HEK293T (cell line): ENCODE measurements at regions not wholly inside any gene's neighbourhood (a gene's known extent, or its start where the extent isn't known, plus 50 kb on each side); places are given as distances from the start of the nearest gene placed in this dataset.
"Not testable (repeated sequence)": the region's sequence is repeated elsewhere in the genome, so short reads cannot be mapped to it uniquely, and the experiment has no call there.

Experiments
- HDGF ChIP-seq: fragments of 450-650 bp; IDR thresholded peaks from 2 replicates; pipeline ENCODE4 v1.6.1; 2017; ENCODE audit warnings: antibody characterized with exemption, borderline replicate concordance
- TF ChIP-seq, protein P1 (sequence below): fragments of 450-650 bp; IDR thresholded peaks from 2 replicates; pipeline ENCODE4 v1.6.1; 2016

GRCh38 chr9:117944750-117945149 is 240.5 kb downstream of the TLR4 start:
- TF ChIP-seq, protein P1, sequence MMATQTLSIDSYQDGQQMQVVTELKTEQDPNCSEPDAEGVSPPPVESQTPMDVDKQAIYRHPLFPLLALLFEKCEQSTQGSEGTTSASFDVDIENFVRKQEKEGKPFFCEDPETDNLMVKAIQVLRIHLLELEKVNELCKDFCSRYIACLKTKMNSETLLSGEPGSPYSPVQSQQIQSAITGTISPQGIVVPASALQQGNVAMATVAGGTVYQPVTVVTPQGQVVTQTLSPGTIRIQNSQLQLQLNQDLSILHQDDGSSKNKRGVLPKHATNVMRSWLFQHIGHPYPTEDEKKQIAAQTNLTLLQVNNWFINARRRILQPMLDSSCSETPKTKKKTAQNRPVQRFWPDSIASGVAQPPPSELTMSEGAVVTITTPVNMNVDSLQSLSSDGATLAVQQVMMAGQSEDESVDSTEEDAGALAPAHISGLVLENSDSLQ: not testable (repeated sequence)
- not testable (repeated sequence) for TF ChIP-seq HDGF
